ENCODE measurements at regions not wholly inside any gene's neighbourhood (a gene's known extent, or its start where the extent isn't known, plus 50 kb on each side); places are given as distances from the start of the nearest gene placed in this dataset.

DNA sequence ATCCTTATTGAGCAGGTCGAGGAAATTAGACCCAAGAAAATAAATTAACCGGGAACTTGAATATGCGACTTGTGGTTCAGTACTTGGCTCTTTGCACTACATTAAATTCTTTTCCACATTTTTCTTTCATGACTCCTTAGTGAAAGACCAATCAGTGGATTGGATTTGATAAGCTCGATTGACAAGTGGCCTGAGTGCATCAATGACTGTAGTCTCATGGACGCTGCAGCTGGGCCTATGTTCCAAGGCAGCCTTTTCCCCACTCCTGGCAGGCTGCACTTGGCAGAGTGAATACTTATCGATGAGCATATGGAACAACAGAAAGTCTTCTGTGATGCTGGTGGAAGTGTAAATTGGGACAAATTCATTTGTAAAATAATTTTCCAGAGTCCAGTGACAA is 210.8 kb upstream of the EXOC2 start:
- Histone ChIP-seq H3K9me3 (replicated peaks in 1 of 2; ENCODE audit: control insufficient read depth in 1 of 2, insufficient read depth in 1 of 2, low read length in 2 of 2) (no peaks in the 10 kb centered on the region), H4K20me1 (ENCODE audit: insufficient read depth, low read length) (no peaks in the 10 kb centered on the region), H3K27me3 (ENCODE audit: control insufficient read depth in 2 of 2, insufficient read depth in 2 of 2, low read length in 2 of 2) (no peaks in the 10 kb centered on the region), H2AFZ (ENCODE audit: insufficient read depth, low read depth, low read length, poor library complexity, severe bottlenecking) (no peak overlapping the region), H3K79me2 (ENCODE audit: insufficient read depth, low read length) (no peaks in the 10 kb centered on the region), H3K4me1 (ENCODE audit: control insufficient read depth in 1 of 2, insufficient read depth in 2 of 2, low read length in 2 of 2) (no peaks in the 10 kb centered on the region), H3K36me3 (replicated peaks in 1 of 2; ENCODE audit: control insufficient read depth in 1 of 2, insufficient read depth in 2 of 2, low read length in 2 of 2) (no peaks in the 10 kb centered on the region), H3K9ac (ENCODE audit: insufficient read depth, low read length, poor library complexity, severe bottlenecking) (no peak overlapping the region), H3K4me3 (replicated peaks in 1 of 3; ENCODE audit: low read depth in 2 of 3, low read length in 3 of 3) (no peak overlapping the region), H3K27ac (ENCODE audit: low read depth in 1 of 2, low read length in 2 of 2) (no peak overlapping the region), H3K4me2 (replicated peaks; ENCODE audit: extremely low read depth, low read length, poor library complexity, severe bottlenecking) (no peak overlapping the region)
- Mint-ChIP-seq H3K4me3 (no peak overlapping the region), H3K4me1 (no peaks in the 10 kb centered on the region), H3K27ac (peak overlapping the region in 1 of 7 donors; percentile 57), H3K27me3 (ENCODE audit: low read depth in 3 of 3) (peaks cover 6 to 8% (median 7%) of the 10 kb centered on the region in 3 donors), H3K36me3 (no peaks in the 10 kb centered on the region), H3K9me3 (peaks cover 0 to 3% (median 0%) of the 10 kb centered on the region in 7 donors)
- intact Hi-C loops (cut with micrococcal nuclease) = no loop called here
- DNase-seq = no peak
- WGBS (ENCODE audit: insufficient coverage) = 95% methylated on average over 3 of the region's 6 CpGs
- TF ChIP-seq CTCF (IDR thresholded peaks at IDR 0.05) = no peak

DNA sequence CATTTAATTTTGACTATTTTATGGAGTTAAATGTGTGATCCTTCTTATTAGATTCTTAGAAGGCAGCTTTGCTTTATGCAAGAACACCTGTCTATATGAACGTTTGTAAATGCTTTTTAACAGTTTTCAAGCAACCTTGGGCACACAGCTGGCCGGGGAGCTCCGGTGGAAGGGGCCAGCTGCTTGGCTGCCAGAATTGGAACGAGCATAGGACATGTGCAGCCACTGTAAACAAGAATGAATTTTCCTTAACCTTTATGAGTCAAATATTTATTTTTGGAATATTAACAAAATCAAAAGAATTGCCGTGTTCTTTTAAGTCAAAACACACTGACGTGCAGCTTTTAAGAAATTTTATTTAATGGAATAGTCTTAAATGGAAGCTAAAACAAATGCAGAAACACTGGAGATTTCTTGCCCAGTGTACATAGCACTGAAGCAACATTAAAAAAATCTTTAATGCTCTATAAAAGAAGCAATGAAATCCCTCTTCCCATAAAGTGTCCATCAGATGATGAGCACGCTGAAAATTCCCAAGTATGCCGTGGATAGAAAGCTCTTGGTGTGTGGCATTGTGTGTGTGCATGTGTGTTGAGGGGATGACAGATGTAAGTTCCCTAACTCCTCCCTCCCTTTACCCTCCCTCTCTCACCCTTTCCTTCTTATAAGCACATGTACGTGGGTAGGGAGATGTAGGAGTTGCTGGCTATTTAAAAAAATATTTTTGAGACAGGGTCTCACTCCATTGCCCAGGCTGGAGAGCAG is 208.9 kb upstream of the EXOC2 start:
- Histone ChIP-seq H3K36me3 (replicated peaks in 1 of 2; ENCODE audit: control insufficient read depth in 1 of 2, insufficient read depth in 2 of 2, low read length in 2 of 2) (no peaks in the 10 kb centered on the region), H2AFZ (ENCODE audit: insufficient read depth, low read depth, low read length, poor library complexity, severe bottlenecking) (no peak overlapping the region), H4K20me1 (ENCODE audit: insufficient read depth, low read length) (no peaks in the 10 kb centered on the region), H3K9ac (ENCODE audit: insufficient read depth, low read length, poor library complexity, severe bottlenecking) (no peak overlapping the region), H3K4me2 (replicated peaks; ENCODE audit: extremely low read depth, low read length, poor library complexity, severe bottlenecking) (no peak overlapping the region), H3K4me3 (replicated peaks in 1 of 3; ENCODE audit: low read depth in 2 of 3, low read length in 3 of 3) (no peak overlapping the region), H3K27ac (ENCODE audit: low read depth in 1 of 2, low read length in 2 of 2) (no peak overlapping the region), H3K27me3 (ENCODE audit: control insufficient read depth in 2 of 2, insufficient read depth in 2 of 2, low read length in 2 of 2) (no peaks in the 10 kb centered on the region), H3K9me3 (replicated peaks in 1 of 2; ENCODE audit: control insufficient read depth in 1 of 2, insufficient read depth in 1 of 2, low read length in 2 of 2) (no peaks in the 10 kb centered on the region), H3K79me2 (ENCODE audit: insufficient read depth, low read length) (no peaks in the 10 kb centered on the region), H3K4me1 (ENCODE audit: control insufficient read depth in 1 of 2, insufficient read depth in 2 of 2, low read length in 2 of 2) (peaks cover 0 to 13% of the 10 kb centered on the region in 2 donors)
- H3K4me3 Mint-ChIP-seq = no peak overlapping the region
- H3K27me3 Mint-ChIP-seq (ENCODE audit: low read depth in 3 of 3) = peaks cover 3 to 10% (median 8%) of the 10 kb centered on the region in 3 donors
- WGBS (ENCODE audit: insufficient coverage) = 20% methylated on average over 1 of the region's 9 CpGs
- no peak overlapping the region for H3K27ac Mint-ChIP-seq
- no peak for TF ChIP-seq CTCF (IDR thresholded peaks at IDR 0.05)
- H3K4me1 Mint-ChIP-seq = peaks cover 10% of the 10 kb centered on the region
- H3K9me3 Mint-ChIP-seq = peaks cover 0 to 3% (median 0%) of the 10 kb centered on the region in 7 donors
- no peak for DNase-seq
- no peaks in the 10 kb centered on the region for H3K36me3 Mint-ChIP-seq
- intact Hi-C loops (cut with micrococcal nuclease) = no loop called here
